HG03108 (cell line): ENCODE measurements at regions not wholly inside any gene's neighbourhood (a gene's known extent, or its start where the extent isn't known, plus 50 kb on each side); places are given as distances from the start of the nearest gene placed in this dataset.

Experiments
- ATAC-seq: cut with Tn5 transposase; IDR thresholded peaks from one replicate; pipeline ENCODE4 v1.9.1; 2021; ENCODE audit warnings: moderate library complexity; ENCODE audit not compliant: unreplicated experiment

- no peak for ATAC-seq
These were observed 118.4 kb upstream of the HAAO start for GRCh38 chr2:42910645-42911405.

GRCh38 chr2:42909966-42910365 is 117.6 kb upstream of the HAAO start:
- ATAC-seq, result no peak

- no peak for ATAC-seq
These were observed 116.3 kb upstream of the HAAO start for GRCh38 chr2:42908518-42909200.

GRCh38 chr2:42907835-42908234 is 115.5 kb upstream of the HAAO start:
- no peak for ATAC-seq

DNA sequence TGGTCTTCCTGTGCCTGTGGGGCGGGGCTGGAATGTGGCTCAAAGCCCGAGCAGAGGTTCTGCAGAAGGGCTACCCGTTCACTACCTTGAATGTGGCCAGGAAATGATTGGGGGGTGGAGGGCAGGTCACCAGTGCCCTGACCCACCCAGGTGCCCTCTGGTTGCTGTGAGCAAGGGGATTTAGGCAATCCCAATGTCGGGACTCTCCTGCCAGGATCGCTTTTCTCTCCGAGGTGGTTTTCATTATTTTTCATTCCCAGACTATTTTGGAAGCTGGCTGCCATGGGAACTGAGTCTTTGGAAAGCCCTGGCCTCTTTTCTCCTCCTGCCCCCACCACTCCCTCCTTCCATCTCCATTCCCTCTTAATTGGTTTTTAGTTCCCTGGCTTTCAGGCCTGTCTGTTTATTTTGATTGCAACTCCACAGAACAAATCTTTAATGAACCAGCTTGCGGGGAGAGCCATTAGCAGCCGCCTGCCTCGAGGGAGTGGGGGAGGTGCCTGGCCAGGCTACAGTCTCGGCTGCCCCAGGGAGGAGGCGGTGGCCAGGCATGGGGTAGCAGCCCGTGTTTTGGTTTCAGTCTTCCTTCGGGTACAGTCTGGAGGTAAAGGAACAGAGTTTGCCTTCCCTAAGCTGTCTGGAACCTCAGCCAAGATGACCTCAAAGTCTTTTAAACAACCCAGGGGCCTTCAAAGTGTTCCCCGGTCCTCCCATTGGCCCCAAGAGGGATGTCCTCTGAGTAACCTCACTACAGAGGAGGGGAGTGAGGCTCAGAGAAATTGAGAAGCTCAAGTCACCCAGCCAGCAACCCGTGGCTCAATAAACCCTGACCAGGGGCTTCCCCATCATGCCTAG is 114.4 kb upstream of the HAAO start:
- no peak for ATAC-seq

- ATAC-seq, result no peak
These were observed 113.8 kb upstream of the HAAO start for GRCh38 chr2:42906111-42906556.

DNA sequence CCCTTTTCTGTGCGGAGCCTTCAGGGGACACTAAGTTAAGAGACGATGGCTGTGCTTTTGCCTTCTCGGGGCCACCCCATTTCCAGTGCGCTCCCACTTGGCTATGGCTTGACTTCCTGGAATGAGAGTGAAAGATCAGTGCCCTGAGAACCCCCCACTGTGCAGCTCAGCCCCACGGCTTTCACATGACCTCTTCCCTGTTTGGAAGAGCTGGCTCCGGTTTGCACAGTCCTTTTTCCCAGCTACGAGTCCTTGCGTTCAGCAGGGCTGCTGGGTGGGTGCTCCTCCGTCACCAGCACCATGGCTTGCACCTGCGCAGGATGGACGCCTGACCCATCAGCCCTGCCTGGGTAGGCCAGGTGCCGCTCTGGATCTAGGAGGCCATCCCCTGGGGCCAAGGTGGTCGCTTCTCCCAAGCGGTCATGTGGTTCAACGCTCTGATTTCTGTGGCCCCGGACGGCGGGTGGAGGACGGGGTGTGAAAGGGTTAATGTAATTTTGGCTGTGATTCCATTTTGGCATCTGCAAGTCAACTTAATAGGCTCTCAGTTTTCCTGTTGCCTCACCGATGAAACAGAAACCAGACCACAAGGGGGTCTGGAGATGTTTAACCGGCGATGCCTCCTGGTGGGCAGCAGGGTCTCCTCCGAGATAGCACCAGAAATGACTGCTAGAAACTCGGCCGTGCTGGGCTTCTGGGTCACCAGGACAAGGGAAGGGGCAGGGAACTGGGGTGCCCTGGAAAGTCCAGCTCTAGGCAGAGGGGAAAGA is 113.1 kb upstream of the HAAO start:
- no peak for ATAC-seq

GRCh38 chr2:42904576-42904876 is 112.1 kb upstream of the HAAO start:
- no peak for ATAC-seq

DNA sequence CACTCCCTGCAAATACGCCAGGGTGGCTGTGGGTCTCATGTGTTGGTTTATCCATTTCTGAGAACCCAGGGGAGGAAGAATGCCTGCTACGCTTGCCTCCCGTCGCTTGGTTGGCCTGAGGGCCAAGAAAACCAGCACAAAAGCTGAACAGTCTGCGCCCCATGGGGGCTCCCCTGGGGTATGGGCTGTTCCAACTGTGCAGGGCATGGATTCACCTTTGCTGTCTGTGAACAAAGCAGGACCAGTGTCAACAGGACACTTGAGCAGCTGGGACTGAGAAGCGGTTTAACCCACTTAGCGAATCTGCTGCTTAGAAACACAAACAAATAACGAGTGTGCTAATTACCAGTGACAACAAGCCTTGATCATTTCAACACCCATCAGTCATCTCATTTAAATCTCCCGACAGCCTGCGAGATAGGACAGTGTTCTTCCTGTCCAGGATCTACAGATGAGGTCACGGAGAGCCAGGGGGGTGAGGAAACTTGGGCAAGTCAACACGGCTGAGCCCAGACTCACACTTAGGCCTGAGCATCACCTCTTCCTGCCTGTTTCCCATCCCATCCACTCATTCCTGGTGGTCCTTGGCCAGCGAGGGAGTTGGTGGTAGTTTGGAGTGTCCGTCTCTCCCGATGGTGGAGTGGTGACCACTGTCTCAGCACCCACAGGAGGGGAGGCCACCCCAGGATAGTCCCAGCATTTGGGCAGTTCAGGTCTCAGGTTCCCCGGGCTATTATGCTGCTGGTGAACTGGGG is 111.6 kb upstream of the HAAO start:
- ATAC-seq, result no peak

- no peak for ATAC-seq
These were observed 110.7 kb upstream of the HAAO start for GRCh38 chr2:42902939-42903709.

DNA sequence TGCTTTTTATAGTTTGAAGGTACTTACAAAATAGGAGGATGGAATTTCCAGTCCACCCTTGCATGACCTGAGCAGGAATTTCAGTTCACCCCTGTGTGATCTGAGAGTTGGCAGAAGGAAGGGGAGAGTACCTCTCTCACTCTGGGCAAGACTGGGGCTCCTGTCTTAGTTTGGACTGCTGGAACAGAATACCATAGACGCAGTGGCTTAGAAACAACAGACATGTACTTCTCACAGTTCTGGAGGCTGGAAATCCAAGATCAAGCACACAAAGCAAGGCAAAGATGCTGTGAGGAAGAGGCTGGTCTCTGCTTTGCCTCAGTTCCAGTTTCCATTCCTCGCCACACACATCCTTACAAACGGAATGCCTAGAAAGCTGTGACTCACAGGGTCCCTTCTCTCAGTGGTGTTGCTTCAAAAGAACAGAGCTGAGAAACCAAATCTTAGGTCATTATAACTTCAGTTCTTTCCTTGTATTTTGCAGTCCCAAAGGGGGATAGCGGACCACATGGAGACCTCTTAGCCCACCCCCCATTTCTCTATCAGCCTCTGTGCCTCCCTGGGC is 108.8 kb upstream of the HAAO start:
- ATAC-seq, result no peak

GRCh38 chr2:42900289-42900891 is 108.0 kb upstream of the HAAO start:
- ATAC-seq, result no peak

- no peak for ATAC-seq
These were observed 105.0 kb upstream of the HAAO start for GRCh38 chr2:42897358-42897757.

DNA sequence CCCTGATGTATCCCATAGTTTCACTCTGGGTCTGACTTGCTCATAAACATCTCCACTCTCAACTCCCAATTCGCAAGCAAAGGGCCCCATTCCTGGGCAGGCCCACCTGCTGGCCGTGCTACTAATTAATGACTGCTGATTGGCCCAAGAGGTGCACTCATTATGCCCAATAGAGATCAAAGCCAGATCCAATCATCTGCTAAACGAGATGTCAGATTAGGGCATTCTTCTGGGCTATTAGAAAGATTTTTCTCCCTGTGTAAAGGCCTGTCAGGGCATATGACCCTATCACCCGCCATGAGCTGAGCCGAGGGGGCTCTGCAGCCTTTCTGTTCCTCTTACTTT is 103.4 kb upstream of the HAAO start:
- ATAC-seq, result no peak

GRCh38 chr2:42895134-42895790 is 102.9 kb upstream of the HAAO start:
- no peak for ATAC-seq

DNA sequence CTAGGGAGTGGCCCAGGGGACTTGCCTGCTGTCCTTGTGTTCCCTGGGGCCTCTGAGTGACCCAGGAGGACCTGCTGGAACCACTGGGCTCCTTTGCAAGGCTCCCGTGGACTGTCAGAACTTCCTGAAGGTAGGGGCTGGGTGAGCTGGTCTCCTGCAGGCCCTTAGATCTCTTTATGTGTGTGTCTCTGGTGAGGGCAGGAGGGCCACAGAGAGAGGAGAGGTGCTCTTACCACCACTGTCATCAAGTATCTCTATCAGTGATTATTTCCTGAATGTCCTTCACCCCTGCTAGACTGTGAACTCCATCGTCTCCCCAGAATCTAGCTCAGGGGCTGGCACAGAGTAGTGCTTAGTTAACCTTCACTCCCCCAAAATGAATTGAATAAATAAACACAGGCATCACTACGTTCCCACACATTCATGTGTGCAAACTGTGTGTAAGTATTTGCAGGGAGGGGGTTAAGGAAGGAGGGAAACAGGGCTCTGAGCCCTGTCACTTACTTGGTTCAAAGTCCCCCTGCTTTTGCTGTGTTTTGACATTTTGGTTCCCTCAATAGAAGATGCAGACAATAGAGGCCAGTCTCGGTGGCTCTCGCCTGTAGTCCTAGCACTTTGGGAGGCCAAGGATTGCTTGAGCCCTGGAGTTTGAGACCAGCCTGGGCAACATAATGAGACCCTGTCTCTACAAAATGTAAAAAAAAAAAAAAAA is 100.8 kb upstream of the HAAO start:
- no peak for ATAC-seq

DNA sequence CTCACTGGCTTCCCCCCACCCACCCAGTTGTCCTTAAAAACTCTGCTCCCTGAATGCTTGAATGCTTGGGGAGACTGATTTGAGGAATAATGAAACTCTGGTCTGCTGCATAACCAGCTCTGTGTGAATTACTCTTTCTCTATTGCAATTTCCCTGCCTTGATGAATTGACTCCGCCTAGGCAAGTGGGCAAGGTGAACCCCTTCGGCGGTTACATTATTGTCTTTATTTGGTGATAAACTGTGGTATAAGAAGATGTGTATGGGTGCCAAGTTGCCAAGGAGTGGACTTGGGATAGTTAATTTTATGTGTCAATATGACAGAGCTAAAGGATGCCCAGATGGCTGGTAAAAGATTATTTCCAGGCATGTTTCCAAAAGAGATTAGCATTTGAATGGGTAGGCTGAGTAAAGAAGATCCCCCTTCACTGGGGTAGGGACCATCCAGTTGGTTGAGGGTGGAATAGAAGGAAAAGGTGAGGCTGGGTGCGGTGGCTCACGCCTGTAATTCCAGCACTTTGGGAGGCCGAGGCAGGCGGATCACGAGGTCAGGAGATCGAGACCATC is 98.5 kb upstream of the HAAO start:
- ATAC-seq, result no peak
